HG02571 (cell line): ENCODE measurements at regions not wholly inside any gene's neighbourhood (a gene's known extent, or its start where the extent isn't known, plus 50 kb on each side); places are given as distances from the start of the nearest gene placed in this dataset.
"Not testable (repeated sequence)": the region's sequence is repeated elsewhere in the genome, so short reads cannot be mapped to it uniquely, and the experiment has no call there.

Experiments
- ATAC-seq: cut with Tn5 transposase; IDR thresholded peaks from one replicate; pipeline ENCODE4 v1.9.1; 2021; ENCODE audit warnings: mild to moderate bottlenecking, moderate library complexity; ENCODE audit not compliant: unreplicated experiment

DNA sequence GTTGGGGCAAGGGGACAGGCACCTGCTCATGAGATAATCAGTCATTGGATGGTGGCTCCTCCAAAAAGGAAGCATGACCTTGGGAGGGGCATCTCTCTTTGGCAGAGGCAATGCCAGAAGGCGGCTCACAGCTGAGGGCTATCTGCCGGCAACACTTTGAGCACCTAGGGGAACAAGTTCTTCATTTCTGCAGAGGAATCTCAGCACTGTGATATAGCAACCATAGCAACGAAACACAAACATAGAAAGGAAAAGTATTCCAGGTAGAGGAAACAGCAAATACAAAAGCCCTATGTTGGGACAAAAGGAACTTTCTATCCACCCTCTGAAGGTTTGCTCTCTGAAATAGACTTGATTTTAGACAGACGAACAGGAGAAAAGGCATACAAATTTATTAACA lies 89.1 kb upstream of the NEDD4L start:
- no peak for ATAC-seq

DNA sequence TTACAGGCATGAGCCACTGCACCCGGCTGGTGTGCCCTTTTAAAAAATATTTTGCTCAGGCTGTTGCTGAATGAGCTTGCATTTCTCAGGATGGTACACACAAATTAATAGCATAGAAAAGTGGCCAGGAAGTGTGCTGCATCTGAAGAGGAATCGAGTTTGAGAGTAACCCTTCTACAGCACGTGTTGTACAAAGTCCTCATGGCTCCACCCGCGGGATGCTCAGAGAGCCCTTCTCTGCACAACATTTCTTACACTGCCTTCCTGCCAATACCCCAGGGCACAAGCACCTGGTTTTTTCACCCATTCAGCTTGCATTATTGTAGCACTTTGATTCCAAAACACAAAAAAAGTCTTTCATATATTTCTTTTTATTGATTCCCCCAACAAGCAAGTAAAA lies 90.1 kb upstream of the NEDD4L start:
- ATAC-seq = no peak

- no peak for ATAC-seq
These were observed 91.8 kb upstream of the NEDD4L start for GRCh38 chr18:57951999-57952774.

DNA sequence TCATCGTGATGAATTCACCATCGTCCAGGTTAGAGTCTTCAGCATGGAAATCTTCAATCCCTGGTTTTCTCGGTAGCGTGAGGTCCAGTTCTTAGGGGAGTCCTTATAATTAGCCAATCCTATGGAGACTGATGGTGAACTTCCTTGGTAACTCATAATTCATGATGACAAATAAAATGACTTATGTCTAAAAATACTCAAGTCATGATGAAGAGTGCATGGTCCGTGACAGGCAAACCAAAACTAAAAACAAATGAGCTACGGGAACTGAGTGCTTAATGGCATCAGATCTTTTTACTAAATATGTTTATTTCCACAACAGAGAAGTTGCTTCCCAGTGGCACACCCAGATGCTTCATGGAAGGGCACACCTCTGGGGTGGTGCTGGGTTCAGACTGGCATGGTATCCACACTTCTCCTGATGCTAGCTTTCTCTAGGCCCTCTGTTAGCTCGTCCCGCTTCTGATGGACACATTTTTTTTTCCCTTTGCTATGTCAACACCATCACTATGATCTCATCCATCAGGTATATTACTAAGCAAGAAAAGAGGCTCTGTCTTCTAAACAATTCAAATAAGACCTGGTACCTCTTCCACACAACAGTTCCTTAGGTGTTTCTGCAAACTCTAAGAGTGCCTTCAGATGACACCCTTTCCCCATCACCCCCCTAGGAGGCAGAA lies 92.8 kb upstream of the NEDD4L start:
- ATAC-seq = no peak

- ATAC-seq = no peak
These were observed 93.5 kb upstream of the NEDD4L start for GRCh38 chr18:57950542-57950941.

DNA sequence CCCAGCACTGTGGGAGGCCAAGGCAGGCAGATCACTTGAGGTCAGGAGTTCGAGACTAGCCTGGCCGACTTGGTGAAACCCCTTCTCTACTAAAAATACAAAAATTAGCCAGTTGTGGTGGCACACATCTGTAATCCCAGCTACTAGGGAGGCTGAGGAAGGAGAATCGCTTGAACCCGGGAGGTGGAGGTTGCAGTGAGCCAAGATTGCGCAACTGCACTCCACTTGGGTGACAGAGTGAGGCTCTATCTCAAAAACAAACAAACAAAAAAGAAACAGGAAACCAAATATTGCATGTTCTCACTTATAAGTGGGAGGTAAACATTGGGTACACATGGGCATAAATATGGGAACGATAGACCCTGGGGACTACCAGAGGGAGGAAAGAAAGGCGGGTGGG lies 94.7 kb upstream of the NEDD4L start:
- ATAC-seq = not testable (repeated sequence)

DNA sequence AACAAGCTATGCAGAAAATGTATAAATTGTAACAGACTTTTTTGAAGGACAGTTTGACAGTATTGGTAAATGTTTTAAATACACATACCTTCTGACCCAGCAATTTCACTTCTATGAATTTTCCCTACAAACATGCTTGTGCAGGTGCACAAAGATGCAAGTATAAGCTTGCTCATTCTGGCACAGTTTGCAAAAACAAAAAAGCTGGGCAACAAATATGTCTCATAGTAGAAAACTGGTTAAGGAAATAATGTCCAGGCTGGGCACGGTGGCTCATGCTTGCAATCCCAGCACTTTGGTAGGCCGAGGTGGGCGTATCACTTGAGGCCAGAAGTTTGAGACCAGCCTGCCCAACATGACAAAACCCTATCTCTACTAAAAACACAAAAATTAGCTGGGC lies 96.9 kb upstream of the NEDD4L start:
- no peak for ATAC-seq

- ATAC-seq = no peak
These were observed 100.3 kb upstream of the NEDD4L start for GRCh38 chr18:57943723-57944122.

GRCh38 chr18:57942493-57942892 lies 101.5 kb upstream of the NEDD4L start:
- no peak for ATAC-seq

- ATAC-seq = no peak
These were observed 102.1 kb upstream of the NEDD4L start for GRCh38 chr18:57941841-57942489.

DNA sequence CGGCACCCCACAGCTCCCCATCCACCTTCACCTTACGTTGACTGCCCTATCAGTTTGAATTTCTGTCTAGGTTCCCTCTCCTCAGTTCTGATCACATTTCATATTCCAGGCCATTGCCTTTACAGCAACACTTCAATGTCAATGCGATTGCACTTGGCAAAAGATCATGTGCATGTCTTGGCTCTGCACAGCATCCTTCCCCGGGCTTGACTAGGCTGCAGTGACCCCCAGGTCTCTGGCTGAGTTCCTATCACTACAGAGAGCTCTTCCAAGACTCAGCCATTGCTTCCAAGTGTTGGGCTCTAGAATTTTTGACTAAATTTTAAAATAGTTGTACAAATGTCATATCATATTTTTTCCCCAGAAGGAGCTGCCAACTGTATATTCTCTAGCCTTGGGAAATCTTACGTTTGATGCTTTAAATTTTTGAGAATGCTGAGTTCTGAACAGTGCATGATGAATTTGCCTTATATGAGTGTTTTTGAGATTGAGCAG lies 103.8 kb upstream of the NEDD4L start:
- no peak for ATAC-seq

GRCh38 chr18:57934375-57934774 lies 109.7 kb upstream of the NEDD4L start:
- ATAC-seq = not testable (repeated sequence)

GRCh38 chr18:57931038-57931437 lies 113.0 kb upstream of the NEDD4L start:
- ATAC-seq = peak; percentile 68

- no peak for ATAC-seq
These were observed 113.5 kb upstream of the NEDD4L start for GRCh38 chr18:57930476-57930875.

DNA sequence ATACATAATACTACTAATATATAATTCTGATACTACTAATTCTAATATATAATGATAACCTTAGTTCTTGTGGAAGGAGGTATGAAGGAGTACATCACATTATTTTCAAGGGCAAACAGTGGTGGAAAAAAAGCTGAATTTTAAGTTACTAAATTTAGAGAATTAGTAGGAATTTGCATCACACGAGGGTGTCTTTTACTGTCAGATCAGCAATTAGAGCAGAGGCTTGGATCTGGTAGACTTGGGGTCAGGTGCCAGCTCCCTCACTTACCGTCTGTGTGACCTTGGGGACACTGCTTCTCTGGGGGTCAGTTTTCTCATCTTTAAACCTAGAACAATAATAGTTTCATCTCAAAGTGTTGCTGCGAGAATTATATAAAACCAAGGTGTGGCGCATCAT lies 114.1 kb upstream of the NEDD4L start:
- no peak for ATAC-seq

- no peak for ATAC-seq
These were observed 115.6 kb upstream of the NEDD4L start for GRCh38 chr18:57928466-57928865.

DNA sequence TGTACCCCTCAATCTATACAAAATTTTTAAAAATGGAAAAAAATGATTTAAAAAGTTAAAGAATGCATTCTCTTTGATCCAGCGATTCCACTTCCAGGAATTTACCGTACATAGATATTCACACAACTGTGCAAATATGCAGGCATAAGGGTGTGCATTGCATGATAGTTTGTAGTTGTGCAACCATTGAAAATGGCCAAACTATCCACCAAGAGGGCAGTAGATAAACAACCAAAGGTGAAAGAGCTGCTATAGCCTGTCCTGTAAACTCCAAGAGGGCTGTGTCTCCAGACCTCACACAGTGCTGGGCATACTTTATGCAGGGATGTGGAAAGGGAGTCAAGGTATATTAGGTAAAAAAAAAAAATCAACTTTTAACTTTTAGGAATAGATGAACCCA lies 116.5 kb upstream of the NEDD4L start:
- no peak for ATAC-seq

DNA sequence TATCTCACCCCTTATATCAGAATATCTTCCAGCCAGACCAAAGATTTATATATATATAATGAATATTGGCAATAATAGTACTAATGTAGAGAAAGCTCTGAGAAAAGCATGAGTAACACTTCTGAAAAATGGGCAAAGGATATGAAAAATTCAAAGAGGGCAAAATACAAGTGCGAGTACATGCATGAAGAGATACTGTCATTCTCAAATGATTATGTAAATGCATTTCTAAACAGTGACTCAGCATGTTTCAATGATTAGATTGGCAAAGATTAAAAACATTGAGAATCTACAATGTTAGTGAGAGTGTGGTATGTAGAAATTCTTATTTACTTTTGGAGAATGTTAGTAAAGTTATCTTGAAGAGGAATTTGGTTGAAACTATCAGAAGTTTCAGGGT lies 118.3 kb upstream of the NEDD4L start:
- no peak for ATAC-seq

- no peak for ATAC-seq
These were observed 120.4 kb upstream of the NEDD4L start for GRCh38 chr18:57923611-57924010.

- no peak for ATAC-seq
These were observed 119.8 kb upstream of the ATP8B1 start for GRCh38 chr18:57922885-57923284.

DNA sequence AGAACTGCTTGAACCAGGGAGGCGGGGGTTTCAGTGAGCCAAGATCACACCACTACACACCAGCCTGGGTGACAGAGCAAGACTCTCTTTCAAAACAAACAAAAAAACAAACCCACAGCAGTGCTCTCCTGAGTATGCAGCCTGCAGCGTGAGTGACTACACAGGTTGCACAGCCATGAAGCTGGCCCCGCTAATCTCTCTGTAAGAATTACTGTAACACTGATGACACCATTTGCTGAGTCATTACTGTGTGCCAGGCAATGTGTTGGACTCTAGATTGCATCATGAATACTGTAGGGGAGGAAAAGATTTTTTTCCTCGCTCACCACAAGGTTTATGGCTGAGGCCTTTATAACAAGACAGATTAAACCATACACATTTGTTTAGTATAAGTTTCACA lies 118.6 kb upstream of the ATP8B1 start:
- no peak for ATAC-seq

GRCh38 chr18:57920036-57920435 lies 116.9 kb upstream of the ATP8B1 start:
- no peak for ATAC-seq
